ENCODE measurements at regions not wholly inside any gene's neighbourhood (a gene's known extent, or its start where the extent isn't known, plus 50 kb on each side); places are given as distances from the start of the nearest gene placed in this dataset.

DNA sequence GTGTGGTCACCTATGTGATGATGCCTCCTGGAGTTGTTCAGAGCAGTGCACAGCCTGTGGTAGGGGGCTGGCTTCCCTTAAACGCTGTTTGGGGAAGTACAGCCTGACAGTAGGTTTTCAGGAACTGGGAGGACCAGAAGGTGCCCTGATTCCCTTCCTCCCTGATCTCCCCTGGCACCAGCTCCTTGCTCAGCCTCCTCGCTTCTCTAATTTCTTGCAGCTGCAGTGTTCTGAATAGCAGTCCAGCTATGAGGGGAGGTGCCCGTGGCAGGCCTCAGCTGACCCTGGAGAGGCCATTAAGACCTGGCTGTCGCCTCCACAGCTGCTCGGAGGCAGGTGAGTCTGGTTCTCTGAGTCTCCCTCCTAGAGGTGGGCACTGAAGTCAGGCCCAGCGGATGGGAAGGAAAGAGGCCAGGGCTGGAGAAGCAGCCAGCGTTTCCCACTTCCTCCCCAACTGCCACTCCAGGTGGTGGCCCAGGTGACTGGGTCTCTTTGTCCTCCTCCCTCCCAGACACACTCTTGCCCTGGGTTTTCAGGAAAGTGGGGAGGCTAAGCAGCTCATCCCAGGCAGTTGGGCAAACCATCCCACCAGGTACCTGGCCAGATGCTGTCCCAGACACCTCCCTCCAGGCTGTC, 52.0 kb upstream of the RPL11 start:
- no peak for DNase-seq

- no peak for DNase-seq
These were observed 52.8 kb upstream of the RPL11 start for GRCh38 chr1:23638786-23639241.

- DNase-seq: no peak
These were observed 53.4 kb upstream of the RPL11 start for GRCh38 chr1:23638188-23638619.

GRCh38 chr1:23636009-23636408, 55.6 kb upstream of the RPL11 start:
- no peak for DNase-seq

DNA sequence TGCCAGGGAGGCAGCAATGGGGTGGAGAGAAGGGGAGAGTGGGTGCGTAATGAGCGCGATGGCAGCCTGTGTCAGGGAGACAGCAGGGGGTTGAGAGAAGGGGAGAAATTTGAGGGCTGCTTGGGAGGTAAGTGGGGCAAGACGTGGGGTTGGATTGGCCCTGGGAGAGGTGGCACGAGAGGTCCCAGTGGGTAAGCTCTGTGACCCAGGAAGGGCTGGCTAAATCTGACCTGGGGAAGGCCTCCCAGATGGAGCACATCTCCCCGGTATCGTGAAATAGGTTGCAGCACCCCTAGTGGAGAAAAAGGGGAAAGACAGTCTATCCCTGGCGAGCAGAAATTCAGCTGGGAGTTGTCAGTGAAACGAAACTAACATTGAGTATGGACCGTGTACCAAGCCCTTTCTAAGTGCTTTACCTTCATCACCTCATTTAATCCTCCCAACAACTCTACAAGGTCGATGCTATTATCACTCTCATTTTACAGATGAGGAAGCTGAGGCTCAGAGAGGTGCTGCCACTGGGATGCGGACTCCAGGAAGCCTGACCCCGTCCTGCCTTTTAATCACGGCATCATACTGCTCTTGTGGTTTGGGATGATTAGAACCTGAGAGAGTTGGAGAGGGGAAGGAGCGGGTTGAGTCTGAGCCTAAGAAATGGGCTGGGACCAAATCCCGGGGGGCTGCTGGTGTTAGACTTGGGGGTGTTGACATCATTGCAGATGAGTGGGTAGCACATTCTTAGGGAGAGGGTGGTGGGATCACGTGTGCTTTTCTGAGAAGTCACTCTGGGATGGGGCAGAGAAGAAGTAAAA, 56.6 kb upstream of the RPL11 start:
- peak; percentile 44 for DNase-seq

DNA sequence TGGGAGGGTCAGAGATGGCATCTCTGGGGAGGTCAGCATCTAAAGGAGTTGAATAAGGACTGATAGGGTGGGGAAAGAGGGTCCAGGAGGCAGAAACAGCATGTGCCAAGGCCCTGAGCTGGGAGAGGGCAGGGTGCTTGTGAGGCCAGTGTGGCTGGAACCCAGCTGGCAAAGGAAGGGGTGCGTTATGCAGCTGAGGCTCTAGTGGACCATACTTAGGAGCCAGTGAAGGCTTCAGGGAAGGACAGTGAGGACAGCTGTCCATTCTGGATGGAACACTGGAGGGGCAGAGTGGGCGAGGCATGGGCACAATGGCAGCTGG, 57.1 kb upstream of the RPL11 start:
- no peak for DNase-seq

- no peak for DNase-seq
These were observed 59.0 kb upstream of the RPL11 start for GRCh38 chr1:23632479-23633160.

- DNase-seq: no peak
These were observed 61.8 kb upstream of the RPL11 start for GRCh38 chr1:23629708-23630290.

GRCh38 chr1:23628951-23629387, 62.6 kb upstream of the RPL11 start:
- DNase-seq: no peak

DNA sequence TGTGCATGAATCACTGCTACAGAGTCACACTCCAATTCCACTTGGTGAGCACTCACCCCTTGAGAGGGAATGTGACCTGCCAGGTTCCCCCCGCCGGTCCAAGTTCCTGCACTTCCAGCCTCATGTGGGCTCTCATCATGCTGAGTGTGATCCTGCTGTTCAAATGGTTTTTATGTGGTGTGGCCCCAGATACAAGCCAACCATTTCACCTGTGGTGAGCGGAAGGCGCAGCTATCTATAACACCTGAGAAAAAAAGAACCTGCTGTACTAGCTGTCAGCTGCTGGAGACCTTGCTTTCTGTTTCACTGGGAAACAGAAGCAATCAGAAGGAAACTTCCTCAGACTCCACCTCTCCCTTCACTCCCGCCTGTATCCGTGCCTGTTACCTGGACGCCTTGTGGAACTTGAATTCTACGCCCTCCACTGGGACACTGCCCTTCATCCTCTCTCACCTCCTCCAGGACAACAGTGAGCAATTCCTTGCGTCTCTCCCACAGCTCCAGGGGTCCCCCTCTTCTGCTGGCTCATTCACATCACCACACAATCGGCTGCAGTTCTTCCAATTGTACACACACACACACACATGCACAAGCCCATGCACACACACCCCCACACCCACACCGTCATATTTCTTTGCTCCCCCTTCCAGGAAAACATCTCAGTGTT, 64.4 kb upstream of the RPL11 start:
- no peak for DNase-seq

- DNase-seq: no peak
These were observed 65.6 kb upstream of the RPL11 start for GRCh38 chr1:23625929-23626535.

DNA sequence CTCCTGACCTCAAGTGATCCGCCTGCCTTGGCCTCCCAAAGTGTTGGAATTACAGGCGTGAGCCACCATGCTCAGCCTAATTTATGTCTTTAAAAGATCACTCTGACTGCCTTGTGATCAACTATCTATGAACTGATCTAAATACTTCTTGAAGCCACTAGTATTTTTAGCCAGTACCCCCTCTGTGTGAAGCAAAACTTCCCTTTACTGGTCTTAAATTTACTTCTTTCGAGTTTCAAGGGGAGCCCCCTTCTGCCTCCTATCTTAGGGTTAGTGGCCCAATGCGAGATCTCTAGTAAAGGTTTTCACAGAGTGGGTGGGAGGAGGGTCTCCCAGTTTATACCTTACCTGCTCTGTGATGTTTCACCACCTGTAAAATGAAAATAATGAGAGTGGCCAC, 66.1 kb upstream of the RPL11 start:
- no peak for DNase-seq

GRCh38 chr1:23624440-23624839, 65.1 kb upstream of the ID3 start:
- DNase-seq: no peak

GRCh38 chr1:23622284-23622683, 63.0 kb upstream of the ID3 start:
- no peak for DNase-seq

GRCh38 chr1:23620605-23621004, 61.3 kb upstream of the ID3 start:
- no peak for DNase-seq

DNA sequence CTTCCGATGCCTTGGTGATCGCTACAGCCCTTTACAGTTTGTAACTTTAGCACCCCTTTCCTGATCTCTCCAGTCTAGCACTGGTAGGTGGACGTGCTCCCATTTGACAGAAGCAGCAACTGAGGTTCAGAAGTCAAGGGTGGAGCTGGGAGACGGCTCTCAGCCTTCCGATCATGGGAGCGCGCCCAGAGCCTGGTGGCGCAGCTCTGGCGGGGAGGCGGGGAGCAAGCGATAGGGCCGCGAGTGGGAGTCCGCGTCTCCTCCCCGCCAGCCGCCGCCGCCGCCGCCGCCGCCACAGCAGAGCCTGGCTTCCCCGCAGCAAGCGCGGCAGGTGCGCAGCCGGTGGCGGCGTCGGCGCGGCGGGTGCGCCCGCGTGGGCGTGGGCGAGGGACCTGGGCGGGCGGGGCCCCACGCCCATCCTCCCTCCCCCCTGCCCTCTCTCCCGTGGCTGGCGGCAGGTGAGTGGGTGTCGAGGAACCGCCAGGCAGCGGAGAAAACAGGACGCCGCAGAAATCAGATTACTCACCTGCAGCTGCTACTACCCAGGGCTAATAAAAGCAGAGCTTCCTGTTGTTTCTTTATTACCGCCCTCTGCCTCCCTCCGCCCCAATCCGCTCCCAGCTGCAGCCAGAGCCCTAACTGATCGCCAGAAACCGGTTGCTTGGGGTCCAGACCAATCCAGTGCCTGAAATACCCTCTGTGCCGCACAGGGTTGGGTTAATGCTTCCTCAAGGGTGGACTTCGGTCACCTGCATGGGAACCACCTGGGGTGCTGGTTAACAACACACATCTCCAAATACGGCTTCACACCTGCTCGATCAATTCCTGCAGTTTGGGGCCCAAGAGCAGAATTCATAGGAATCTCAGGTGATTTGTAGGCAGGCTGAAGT, 60.2 kb upstream of the ID3 start:
- peak; percentile 66 for DNase-seq

DNA sequence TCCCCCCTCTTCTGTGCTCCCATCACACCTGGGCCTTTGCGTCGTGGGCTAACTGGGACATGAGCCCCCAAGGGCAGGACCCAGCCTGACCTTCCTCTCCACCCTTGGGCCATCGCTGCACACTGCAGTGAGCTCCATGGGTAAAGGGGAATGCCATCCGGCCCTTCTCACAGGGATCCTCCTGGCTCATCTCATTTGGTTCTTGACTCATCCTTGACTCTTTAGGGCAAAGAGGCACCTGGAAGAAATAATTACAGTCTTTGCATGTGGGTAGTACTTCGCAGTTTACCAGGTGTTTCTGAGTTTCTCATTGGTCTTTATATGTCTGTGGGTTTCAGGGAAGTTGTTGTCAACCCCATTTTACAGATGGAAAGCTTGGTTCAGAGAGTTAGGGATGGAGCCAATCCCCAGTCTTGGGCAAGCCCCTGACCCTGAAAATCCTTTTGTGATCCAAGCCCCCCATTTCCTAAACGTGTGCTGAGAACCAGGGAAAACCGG, 59.3 kb upstream of the ID3 start:
- no peak for DNase-seq

DNA sequence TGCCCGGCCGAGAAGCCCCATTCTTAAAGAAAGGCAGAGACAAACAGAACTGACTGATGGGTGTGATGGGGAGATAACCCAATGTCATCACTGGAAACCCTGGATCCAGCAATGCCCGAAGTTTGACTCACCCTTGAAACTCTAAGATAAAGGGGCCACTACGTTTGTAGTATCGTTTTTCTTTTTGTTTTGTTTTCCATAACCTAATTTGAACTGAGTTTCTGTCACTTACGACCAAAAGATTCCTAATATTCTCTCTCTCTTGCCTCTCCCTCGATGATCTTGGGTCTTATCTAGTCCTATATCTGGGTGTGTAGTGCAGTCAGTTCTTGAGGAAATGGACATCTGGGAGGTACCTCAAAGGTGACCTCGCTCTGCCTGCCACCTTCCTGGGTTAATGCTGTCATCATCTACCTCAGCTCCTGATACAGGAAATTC, 57.8 kb upstream of the ID3 start:
- DNase-seq: no peak

DNA sequence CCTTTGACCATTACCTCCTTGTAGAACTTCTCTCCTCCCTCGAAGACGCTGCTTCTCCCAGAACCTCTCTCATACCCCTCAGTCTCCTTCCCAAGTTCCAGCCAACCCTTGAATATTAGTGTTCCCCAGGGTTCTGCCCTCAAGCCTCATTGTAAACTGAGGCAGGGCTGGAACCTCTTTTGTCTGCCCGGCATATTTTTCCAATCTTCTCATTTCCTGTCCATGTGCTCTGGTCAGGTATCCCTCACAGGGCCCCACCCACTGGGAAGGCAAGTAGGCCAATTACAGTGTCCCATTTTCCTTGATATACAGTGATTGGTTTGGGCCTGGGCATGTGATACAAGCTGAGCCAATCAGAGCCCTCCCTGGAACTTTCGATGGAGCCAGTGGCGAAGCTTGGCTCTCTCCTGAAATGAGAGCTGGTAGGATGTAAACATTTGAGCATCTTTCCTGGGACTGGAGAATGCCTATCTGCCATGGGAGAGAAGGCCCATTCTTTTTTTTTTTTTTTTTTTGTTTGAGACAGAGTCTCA, 57.1 kb upstream of the ID3 start:
- no peak for DNase-seq

GRCh38 chr1:23615852-23616251, 56.6 kb upstream of the ID3 start:
- DNase-seq: no peak

DNA sequence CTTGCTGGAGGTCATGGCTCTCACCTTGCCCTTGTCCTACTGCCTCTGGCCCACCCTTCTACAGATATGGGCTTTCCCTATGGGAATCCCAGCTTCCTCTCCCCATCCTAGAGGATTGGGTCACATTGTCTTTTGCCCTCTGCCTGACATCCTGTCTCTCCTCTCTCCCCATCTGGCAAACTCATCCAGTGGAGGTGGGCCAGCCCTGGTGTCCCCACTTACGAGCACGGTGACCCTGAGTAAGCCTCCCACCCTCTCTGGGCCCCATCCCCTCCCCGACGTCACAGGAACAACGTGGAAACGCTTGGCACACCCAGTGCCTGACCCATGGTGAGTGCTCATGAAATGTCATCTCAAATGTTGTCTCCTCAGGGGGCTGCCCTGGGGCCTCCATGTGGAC, 56.1 kb upstream of the ID3 start:
- no peak for DNase-seq
